PC-9 (cell line): ENCODE measurements at regions not wholly inside any gene's neighbourhood (a gene's known extent, or its start where the extent isn't known, plus 50 kb on each side); places are given as distances from the start of the nearest gene placed in this dataset.

Experiments
- EZH2 ChIP-seq: fragments of 200-600 bp; sonication (generic); IDR thresholded peaks from 2 replicates; pipeline ENCODE4 v1.8.0; 2017; ENCODE audit warnings: antibody characterized with exemption, low read depth
- TF ChIP-seq, protein P1 (sequence below): fragments of 200-600 bp; sonication (generic); conservative IDR thresholded peaks from 2 replicates; pipeline ENCODE4 v1.6.1; 2017; ENCODE audit warnings: mixed run types, antibody characterized with exemption, mild to moderate bottlenecking, moderate library complexity

DNA sequence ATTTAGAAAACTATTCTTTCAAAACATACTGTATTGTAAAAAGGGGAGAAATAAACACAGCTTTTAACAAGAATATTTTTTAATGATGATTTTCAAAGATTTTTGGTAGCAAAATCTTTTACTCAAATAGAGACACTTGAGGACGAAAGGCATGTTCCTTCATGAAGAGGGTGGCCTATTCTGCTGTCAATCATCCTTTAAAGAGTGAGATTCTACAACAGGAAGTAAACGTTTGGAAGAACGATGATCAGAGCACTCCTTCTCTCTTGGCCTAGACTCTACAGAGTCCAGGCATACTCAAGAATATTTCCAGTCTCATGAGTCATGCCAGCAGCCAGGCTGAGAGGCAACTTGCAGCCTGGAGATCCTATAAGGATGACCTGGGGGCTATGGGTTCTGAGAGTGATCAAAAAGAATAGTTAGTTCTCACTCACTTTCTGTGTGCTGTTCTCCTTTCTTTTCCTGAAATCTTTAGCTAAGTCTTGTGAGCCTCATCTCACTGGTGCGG is 62.4 kb upstream of the TCF4 start:
- TF ChIP-seq, protein P1, sequence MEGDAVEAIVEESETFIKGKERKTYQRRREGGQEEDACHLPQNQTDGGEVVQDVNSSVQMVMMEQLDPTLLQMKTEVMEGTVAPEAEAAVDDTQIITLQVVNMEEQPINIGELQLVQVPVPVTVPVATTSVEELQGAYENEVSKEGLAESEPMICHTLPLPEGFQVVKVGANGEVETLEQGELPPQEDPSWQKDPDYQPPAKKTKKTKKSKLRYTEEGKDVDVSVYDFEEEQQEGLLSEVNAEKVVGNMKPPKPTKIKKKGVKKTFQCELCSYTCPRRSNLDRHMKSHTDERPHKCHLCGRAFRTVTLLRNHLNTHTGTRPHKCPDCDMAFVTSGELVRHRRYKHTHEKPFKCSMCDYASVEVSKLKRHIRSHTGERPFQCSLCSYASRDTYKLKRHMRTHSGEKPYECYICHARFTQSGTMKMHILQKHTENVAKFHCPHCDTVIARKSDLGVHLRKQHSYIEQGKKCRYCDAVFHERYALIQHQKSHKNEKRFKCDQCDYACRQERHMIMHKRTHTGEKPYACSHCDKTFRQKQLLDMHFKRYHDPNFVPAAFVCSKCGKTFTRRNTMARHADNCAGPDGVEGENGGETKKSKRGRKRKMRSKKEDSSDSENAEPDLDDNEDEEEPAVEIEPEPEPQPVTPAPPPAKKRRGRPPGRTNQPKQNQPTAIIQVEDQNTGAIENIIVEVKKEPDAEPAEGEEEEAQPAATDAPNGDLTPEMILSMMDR, result no peak
- no peak for TF ChIP-seq EZH2
